ENCODE measurements at regions not wholly inside any gene's neighbourhood (a gene's known extent, or its start where the extent isn't known, plus 50 kb on each side); places are given as distances from the start of the nearest gene placed in this dataset.
"Not testable (repeated sequence)": the region's sequence is repeated elsewhere in the genome, so short reads cannot be mapped to it uniquely, and the experiment has no call there.

GRCh38 chr3:152773633-152774032, 61.3 kb upstream of the P2RY1 start:
- no peak for DNase-seq (ENCODE audit: low read depth)

GRCh38 chr3:152774230-152774629, 60.7 kb upstream of the P2RY1 start:
- DNase-seq (ENCODE audit: low read depth): not testable (repeated sequence)

- no peak for DNase-seq (ENCODE audit: low read depth)
Measured at GRCh38 chr3:152778022-152778421, 56.9 kb upstream of the P2RY1 start.

GRCh38 chr3:152779653-152780052, 55.3 kb upstream of the P2RY1 start:
- no peak for DNase-seq (ENCODE audit: low read depth)

GRCh38 chr3:152780553-152780952, 54.4 kb upstream of the P2RY1 start:
- no peak for DNase-seq (ENCODE audit: low read depth)

- DNase-seq (ENCODE audit: low read depth): no peak
Measured at GRCh38 chr3:152785051-152785450, 49.9 kb upstream of the P2RY1 start.
